ENCODE measurements at regions not wholly inside any gene's neighbourhood (a gene's known extent, or its start where the extent isn't known, plus 50 kb on each side); places are given as distances from the start of the nearest gene placed in this dataset.

GRCh38 chr22:27237080-27237741 lies 564.3 kb downstream of the MN1 start:
- TF ChIP-seq, protein P1, sequence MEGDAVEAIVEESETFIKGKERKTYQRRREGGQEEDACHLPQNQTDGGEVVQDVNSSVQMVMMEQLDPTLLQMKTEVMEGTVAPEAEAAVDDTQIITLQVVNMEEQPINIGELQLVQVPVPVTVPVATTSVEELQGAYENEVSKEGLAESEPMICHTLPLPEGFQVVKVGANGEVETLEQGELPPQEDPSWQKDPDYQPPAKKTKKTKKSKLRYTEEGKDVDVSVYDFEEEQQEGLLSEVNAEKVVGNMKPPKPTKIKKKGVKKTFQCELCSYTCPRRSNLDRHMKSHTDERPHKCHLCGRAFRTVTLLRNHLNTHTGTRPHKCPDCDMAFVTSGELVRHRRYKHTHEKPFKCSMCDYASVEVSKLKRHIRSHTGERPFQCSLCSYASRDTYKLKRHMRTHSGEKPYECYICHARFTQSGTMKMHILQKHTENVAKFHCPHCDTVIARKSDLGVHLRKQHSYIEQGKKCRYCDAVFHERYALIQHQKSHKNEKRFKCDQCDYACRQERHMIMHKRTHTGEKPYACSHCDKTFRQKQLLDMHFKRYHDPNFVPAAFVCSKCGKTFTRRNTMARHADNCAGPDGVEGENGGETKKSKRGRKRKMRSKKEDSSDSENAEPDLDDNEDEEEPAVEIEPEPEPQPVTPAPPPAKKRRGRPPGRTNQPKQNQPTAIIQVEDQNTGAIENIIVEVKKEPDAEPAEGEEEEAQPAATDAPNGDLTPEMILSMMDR (IDR thresholded peaks at IDR 0.05; ENCODE audit: low read depth, low read length), result no peak
- TF ChIP-seq EZH2phosphoT487 (IDR thresholded peaks at IDR 0.05; ENCODE audit: low read depth), result no peak
